NCI-H146 (cell line): ENCODE measurements at regions not wholly inside any gene's neighbourhood (a gene's known extent, or its start where the extent isn't known, plus 50 kb on each side); places are given as distances from the start of the nearest gene placed in this dataset.
"Not testable (repeated sequence)": the region's sequence is repeated elsewhere in the genome, so short reads cannot be mapped to it uniquely, and the experiment has no call there.

Experiments
- DNase-seq: peaks from one replicate; lab custom pipeline; 2025; lab: John Stamatoyannopoulos, UW

DNA sequence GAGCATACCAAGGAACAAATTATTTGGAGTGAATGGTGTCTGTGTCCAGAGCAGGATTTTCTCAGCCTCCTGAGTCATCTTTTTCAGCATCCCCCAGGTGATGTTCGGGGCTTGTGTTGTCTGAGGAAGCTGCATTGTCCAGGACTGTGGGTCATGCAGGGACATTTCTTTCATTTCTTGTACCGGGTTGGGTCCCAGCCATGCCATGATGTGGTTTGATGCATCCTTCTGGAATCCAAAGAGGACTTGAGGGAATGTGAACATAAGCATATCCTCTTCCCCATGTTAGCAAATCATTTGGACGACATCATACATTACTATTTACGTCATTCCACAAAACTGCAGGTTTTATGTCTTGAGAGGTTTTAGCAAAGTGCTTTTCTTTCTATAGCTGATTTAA lies 797.8 kb downstream of the CCDC85A start:
- DNase-seq = no peak

DNA sequence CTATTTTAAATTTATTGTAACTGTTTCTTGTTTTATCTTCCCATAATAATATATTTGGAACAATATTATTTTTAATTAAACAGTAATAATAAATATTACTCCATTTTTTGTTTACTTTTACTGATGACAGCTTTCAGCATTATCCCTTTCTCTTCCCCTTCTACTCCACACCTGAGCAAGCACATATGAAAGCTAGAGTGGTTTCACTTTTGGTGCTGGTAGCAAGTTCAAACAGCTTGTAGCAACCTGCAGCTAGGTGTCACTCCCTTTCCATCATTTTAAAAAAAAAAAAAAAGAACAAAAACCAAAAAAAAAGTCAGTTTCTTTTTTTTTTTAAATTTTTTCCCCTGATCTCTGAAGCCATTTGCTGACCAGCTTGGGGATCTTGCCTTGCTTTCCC lies 801.8 kb downstream of the CCDC85A start:
- no peak for DNase-seq

- no peak for DNase-seq
Observed at GRCh38 chr2:57022496-57022895, 838.7 kb downstream of the CCDC85A start.

DNA sequence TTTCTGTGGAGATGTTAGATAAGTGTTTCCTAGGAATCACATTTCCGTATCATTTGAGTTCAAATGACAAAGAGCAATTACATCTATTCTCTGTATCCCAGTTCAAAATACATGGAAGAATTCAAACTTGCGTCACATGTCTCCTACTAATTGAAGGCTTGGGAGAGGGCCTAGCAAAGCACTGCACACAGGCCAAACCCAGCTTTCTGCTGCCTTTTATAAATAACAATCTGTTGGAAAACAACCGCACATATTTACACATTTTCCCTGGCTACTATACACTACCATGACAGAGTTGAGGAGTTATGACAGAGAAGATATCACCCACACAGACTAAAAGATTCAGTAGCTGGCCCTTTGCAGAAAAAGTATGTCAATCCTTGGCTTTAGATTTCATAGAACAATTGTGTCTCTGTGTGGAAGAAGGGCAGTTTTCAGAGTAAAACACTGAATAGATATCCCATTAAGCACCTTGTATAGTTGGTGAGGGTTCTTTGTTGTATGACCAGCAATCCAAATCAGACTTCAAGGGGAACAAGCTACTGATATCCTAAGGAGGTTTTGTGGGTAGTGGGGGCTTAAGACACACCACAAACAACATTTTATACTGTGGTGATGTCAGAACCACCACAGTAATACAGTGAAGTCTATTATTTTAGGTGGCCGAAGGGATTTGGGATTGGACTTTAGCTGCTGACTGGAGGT lies 861.3 kb downstream of the CCDC85A start:
- DNase-seq = no peak

GRCh38 chr2:57049273-57049672 lies 865.5 kb downstream of the CCDC85A start:
- no peak for DNase-seq

DNA sequence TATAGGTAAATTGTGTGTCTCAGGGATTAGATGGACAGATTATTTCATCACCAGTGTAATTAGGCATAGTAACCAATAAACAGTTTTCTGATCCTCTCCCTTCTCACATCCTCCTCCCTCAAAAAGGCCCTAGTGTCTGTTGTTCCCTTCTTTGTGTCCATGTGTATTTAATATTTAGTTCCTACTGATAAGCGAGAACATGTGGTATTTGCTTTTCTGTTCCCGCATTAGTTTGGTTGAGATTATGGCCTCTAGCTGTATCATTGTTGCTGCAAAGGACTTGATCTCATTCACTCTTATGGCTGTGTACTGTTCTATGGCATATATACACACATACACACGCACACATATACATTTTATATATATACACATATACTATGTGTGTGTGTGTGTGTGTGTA lies 866.2 kb downstream of the CCDC85A start:
- DNase-seq = no peak

DNA sequence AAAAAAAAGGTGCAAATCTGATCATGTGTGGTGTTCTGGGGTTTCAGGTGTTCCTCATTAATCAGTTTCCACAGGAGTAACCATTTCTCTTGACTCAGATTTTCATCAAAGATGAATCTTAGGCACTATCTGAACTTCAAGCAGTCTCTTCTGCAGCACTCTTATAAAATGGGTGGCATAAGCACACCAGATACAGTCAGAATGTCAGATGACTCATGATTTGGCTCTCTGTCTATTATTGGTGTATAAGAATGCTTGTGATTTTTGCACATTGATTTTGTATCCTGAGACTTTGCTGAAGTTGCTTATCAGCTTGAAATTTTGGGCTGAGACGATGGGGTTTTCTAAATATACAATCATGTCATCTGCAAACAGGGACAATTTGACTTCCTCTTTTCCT lies 882.5 kb downstream of the CCDC85A start:
- not testable (repeated sequence) for DNase-seq

DNA sequence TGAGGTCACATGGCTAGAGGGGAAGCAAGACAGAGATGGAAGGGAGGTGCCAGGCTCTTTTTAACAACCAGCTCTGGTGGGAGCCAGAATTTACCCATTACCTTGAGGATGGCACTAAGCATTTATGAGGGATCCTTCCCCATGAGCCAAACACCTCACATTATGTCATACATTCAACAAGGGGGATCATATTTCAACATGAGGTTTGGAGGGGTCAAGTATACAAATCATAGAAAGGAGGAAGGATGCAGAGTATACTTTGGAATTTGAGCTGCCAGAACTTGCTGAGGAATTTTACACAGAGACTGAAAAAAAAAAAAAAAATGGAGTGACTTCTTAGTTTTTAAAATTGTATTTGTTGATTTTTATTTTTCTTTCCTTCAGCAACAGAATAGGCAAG lies 891.4 kb downstream of the CCDC85A start:
- no peak for DNase-seq

DNA sequence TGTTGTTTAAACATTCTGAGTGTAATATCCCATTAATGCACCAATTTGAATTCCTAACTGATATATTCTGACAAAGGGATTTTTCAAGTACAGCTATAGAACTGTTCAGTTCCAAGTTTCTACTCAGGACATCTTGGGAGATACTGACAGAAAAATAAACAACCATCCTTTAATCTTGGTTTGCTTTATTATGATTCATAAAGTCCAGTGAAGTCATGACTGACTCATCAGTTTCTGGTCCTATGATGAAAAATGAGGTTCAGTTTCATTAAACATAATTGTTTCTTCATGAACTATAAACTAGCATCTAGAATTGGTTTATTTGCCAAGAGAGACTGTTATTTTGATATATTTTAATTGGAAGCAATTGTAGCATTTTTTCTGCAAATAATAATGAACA lies 896.2 kb downstream of the CCDC85A start:
- DNase-seq = no peak

DNA sequence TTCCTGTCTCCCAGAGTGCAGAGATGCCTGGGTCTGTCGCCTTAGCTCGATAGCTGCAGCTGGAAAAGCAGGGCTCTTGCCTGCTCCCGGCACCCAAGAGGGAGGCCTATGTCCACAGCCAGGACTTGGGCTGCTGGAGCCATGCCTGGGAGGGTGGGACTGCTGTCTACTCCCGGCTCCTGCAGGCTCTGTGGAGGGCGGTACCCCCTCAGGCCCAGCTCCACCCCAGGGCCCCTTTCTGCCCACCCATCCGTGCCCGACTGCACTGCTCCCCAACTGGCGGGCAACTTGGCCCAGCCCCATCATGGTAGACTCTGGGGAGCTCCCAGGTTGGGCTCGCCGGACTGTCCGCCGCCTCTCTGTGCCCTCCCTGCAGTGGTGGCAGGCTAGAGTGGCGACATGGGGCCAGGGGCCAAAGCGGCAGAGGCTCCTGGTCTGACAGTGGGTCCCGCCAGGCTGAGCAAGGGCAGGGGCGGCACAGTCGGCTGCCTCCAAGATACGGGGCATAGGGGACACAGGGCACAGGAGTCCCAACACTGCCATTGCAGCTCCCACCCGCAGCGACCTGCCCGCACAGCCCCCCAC lies 901.0 kb downstream of the CCDC85A start:
- no peak for DNase-seq

- no peak for DNase-seq
Observed at GRCh38 chr2:57093020-57093419, 909.2 kb downstream of the CCDC85A start.

- DNase-seq = no peak
Observed at GRCh38 chr2:57097855-57098254, 914.1 kb downstream of the CCDC85A start.

GRCh38 chr2:57100436-57100835 lies 916.6 kb downstream of the CCDC85A start:
- no peak for DNase-seq

DNA sequence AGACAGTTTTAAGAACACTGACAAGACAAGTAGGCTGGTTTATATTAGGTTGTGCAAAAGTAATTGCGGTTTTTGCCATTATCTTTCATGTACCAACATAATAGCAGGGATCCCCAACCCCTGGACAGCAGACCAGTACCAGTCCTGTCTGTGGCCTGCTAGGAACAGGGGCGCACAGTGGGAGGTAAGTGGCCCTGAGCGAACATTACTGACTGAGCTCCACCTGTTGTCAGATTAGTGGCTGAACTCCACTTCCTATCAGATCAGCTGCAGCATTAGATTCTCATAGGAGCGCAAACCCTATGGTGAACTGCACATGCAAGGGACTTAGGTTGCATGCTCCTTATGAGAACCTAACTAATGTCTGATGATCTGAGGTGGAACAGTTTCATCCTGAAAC lies 921.9 kb downstream of the CCDC85A start:
- DNase-seq = peak; percentile 87

DNA sequence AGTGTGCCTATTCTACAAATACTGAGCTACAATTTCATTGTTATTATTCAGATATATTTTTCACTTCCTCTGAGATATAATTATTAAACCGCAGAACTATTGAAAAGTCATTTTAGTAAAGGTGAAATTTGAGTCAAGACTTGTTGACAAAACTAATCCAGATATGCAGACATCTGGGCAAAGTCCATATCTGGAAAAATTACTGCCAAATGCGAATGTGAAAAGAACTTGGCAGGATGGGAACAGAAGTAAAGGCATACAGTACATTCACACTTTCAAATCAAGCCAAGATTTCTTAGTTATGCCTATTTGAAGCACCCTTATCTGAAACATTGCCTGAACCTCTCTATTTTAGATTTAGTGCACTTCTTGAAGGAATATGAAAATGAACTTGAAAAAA lies 923.6 kb downstream of the CCDC85A start:
- DNase-seq = peak; percentile 11

DNA sequence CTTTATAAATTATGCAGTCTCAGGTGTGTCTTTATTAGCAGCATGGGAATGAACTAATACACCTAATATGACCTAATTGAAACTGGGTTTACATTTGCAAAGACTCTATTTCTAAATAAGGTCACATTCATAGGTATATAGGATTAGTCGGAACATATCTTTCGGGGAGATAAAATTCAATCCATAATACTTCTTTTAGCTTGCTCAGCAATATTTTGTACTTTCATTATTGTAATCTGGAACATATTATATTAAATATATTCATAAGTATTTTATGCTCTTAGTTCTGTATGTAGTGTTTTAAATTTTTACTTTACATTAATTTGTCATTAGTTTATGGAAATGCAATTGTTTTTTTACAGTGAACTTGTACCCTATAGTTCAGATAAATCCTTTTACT lies 927.7 kb downstream of the CCDC85A start:
- no peak for DNase-seq

- no peak for DNase-seq
Observed at GRCh38 chr2:57119141-57119540, 927.5 kb upstream of the VRK2 start.

- no peak for DNase-seq
Observed at GRCh38 chr2:57126410-57126809, 920.2 kb upstream of the VRK2 start.

- DNase-seq = no peak
Observed at GRCh38 chr2:57139179-57139578, 907.4 kb upstream of the VRK2 start.

DNA sequence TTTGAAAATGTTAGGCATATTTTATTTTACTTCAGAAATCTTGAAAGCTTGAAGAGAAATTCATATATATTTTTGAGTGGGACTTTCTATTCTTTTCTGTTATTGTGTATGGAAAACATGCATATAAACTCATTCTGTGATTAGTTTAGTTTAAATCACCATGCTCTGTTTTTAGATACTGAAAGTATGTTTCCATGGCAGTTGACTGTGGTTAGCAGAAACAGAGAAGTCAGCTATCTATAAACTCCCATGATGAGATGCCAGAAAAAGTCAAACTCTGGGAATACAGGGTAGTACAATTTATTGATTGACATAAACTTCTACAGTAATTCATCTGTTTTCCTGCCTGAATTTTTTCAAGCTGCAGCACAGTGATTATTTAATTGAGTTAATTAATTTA lies 905.3 kb upstream of the VRK2 start:
- DNase-seq = no peak

- DNase-seq = no peak
Observed at GRCh38 chr2:57146951-57147350, 899.7 kb upstream of the VRK2 start.

GRCh38 chr2:57156231-57156924 lies 890.2 kb upstream of the VRK2 start:
- no peak for DNase-seq

GRCh38 chr2:57160976-57161375 lies 885.6 kb upstream of the VRK2 start:
- DNase-seq = no peak

DNA sequence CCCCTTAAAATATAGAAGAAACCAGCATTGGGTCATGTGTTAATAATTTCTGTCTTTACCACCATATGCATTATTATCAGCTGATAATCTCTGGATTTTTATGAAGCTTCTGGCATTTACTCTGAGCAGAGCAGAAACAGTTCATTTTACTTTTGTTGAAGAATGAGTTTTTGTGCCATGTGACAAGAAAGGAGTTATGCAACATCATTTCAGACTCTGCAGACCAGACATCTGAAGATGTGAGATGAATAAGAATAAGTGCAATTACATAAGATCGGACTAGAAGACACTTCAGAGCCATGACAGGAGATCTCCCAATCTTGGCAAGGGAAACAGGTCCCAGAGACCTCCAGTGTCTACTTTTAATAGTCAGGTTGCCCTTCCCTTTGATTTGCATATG lies 869.4 kb upstream of the VRK2 start:
- DNase-seq = no peak
